ENCODE measurements at regions not wholly inside any gene's neighbourhood (a gene's known extent, or its start where the extent isn't known, plus 50 kb on each side); places are given as distances from the start of the nearest gene placed in this dataset.

DNA sequence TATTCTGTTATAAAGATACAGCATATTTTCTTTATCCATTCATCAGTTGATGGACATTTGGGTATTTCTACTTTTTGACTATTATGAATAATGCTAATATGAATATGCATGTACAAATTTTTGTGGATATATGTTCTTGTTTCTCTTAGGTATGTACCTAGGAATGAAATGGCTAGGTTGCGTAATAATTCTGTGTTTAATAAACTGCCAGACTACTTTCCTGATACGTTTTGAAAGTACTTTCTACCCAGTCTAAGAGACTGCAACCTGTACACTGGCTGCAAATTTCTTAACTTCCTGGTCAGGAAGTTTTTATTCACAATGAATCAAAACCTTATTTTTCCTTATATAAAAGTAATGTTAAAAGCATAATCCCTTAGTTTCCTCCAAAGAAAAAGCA is 93.9 kb upstream of the STARD4 start:
- H3K4me1 ChIP-seq (ENCODE audit: insufficient read depth, insufficient read length), result no peaks in the 10 kb centered on the region
- no peaks in the 10 kb centered on the region for H3K9me3 ChIP-seq (ENCODE audit: insufficient read depth, low read length)
- H3K36me3 ChIP-seq (ENCODE audit: insufficient read depth, insufficient read length, low read length), result no peaks in the 10 kb centered on the region
- H3K27me3 ChIP-seq (ENCODE audit: insufficient read depth, insufficient read length), result no peaks in the 10 kb centered on the region
- DNase-seq (ENCODE audit: low read depth, low spot score), result no peak
- TF ChIP-seq ZNF274 (IDR thresholded peaks at IDR 0.05; ENCODE audit: low read depth, low read length) (no peak), SUZ12 (IDR thresholded peaks at IDR 0.05; ENCODE audit: extremely low read depth, insufficient read depth, insufficient read length) (no peak), YY1 (IDR thresholded peaks at IDR 0.05; ENCODE audit: insufficient read depth, insufficient read length) (no peak)
- no peak overlapping the region for H3K4me3 ChIP-seq (ENCODE audit: insufficient read length, low read depth)
- H3K9ac ChIP-seq (ENCODE audit: insufficient read length, low read depth), result no peak overlapping the region

DNA sequence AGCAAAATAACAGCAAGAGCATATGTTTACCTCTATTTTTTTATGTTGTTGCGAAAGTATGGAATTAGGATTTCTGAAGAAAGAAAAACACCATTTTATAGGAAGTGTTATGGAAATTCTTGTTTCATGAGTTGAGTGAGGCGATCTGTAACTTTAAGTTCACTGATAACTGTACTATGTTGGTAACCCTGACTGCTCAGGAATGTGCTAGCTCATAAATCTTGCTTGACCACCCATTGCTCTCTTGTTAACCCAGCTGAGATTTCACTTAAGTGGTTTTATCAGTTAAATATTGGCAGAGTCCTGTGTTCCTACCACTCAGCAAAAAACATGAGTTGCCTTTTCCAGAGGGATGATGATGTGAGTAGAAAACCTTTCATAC is 91.1 kb upstream of the STARD4 start:
- TF ChIP-seq SUZ12 (IDR thresholded peaks at IDR 0.05; ENCODE audit: extremely low read depth, insufficient read depth, insufficient read length) (no peak), ZNF274 (IDR thresholded peaks at IDR 0.05; ENCODE audit: low read depth, low read length) (no peak), YY1 (IDR thresholded peaks at IDR 0.05; ENCODE audit: insufficient read depth, insufficient read length) (no peak)
- Histone ChIP-seq H3K9me3 (ENCODE audit: insufficient read depth, low read length) (no peaks in the 10 kb centered on the region), H3K4me1 (ENCODE audit: insufficient read depth, insufficient read length) (no peaks in the 10 kb centered on the region), H3K9ac (ENCODE audit: insufficient read length, low read depth) (no peak overlapping the region), H3K36me3 (ENCODE audit: insufficient read depth, insufficient read length, low read length) (no peaks in the 10 kb centered on the region), H3K4me3 (ENCODE audit: insufficient read length, low read depth) (no peak overlapping the region), H3K27me3 (ENCODE audit: insufficient read depth, insufficient read length) (no peaks in the 10 kb centered on the region)
- DNase-seq (ENCODE audit: low read depth, low spot score), result no peak

- DNase-seq (ENCODE audit: low read depth, low spot score), result no peak
- Histone ChIP-seq H3K9ac (ENCODE audit: insufficient read length, low read depth) (no peak overlapping the region), H3K4me3 (ENCODE audit: insufficient read length, low read depth) (no peak overlapping the region), H3K9me3 (ENCODE audit: insufficient read depth, low read length) (no peaks in the 10 kb centered on the region), H3K27me3 (ENCODE audit: insufficient read depth, insufficient read length) (no peaks in the 10 kb centered on the region), H3K36me3 (ENCODE audit: insufficient read depth, insufficient read length, low read length) (no peaks in the 10 kb centered on the region), H3K4me1 (ENCODE audit: insufficient read depth, insufficient read length) (no peaks in the 10 kb centered on the region)
- TF ChIP-seq SUZ12 (IDR thresholded peaks at IDR 0.05; ENCODE audit: extremely low read depth, insufficient read depth, insufficient read length) (no peak), ZNF274 (IDR thresholded peaks at IDR 0.05; ENCODE audit: low read depth, low read length) (no peak), YY1 (IDR thresholded peaks at IDR 0.05; ENCODE audit: insufficient read depth, insufficient read length) (no peak)
Observed at GRCh38 chr5:111602817-111603445, 90.6 kb upstream of the STARD4 start.

DNA sequence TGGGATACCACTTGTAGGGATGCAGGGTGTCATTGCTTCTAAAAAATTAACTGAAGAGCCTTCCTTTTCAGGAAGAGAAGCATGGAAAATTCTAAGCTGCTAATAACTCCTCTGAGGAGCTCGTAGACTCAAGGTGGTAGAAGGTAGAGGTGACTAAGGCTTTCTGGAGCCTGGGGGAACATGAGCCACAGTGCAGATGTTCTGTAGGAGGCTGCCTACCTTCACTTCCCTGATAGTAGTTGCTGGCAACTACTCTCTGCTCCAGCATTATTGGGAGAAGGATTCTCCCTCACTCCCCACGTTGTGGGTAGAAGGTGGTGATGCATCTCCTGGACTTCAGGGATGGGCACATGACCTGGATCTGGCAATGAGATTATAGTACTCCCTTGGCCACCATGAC is 86.7 kb upstream of the STARD4 start:
- Histone ChIP-seq H3K27me3 (ENCODE audit: insufficient read depth, insufficient read length) (no peaks in the 10 kb centered on the region), H3K4me3 (ENCODE audit: insufficient read length, low read depth) (no peak overlapping the region), H3K4me1 (ENCODE audit: insufficient read depth, insufficient read length) (no peaks in the 10 kb centered on the region), H3K9me3 (ENCODE audit: insufficient read depth, low read length) (no peaks in the 10 kb centered on the region; the same call in 1 of the 2 replicates), H3K9ac (ENCODE audit: insufficient read length, low read depth) (no peak overlapping the region), H3K36me3 (ENCODE audit: insufficient read depth, insufficient read length, low read length) (no peaks in the 10 kb centered on the region)
- no peak for DNase-seq (ENCODE audit: low read depth, low spot score)
- TF ChIP-seq ZNF274 (IDR thresholded peaks at IDR 0.05; ENCODE audit: low read depth, low read length) (no peak), SUZ12 (IDR thresholded peaks at IDR 0.05; ENCODE audit: extremely low read depth, insufficient read depth, insufficient read length) (no peak), YY1 (IDR thresholded peaks at IDR 0.05; ENCODE audit: insufficient read depth, insufficient read length) (no peak)

GRCh38 chr5:111597491-111597890 is 85.2 kb upstream of the STARD4 start:
- Histone ChIP-seq H3K9me3 (ENCODE audit: insufficient read depth, low read length) (no peaks in the 10 kb centered on the region; the same call in 1 of the 2 replicates), H3K36me3 (ENCODE audit: insufficient read depth, insufficient read length, low read length) (no peaks in the 10 kb centered on the region), H3K4me1 (ENCODE audit: insufficient read depth, insufficient read length) (no peaks in the 10 kb centered on the region), H3K4me3 (ENCODE audit: insufficient read length, low read depth) (no peak overlapping the region), H3K9ac (ENCODE audit: insufficient read length, low read depth) (no peak overlapping the region), H3K27me3 (ENCODE audit: insufficient read depth, insufficient read length) (no peaks in the 10 kb centered on the region)
- TF ChIP-seq YY1 (IDR thresholded peaks at IDR 0.05; ENCODE audit: insufficient read depth, insufficient read length), result no peak
- TF ChIP-seq SUZ12 (IDR thresholded peaks at IDR 0.05; ENCODE audit: extremely low read depth, insufficient read depth, insufficient read length), result no peak
- TF ChIP-seq ZNF274 (IDR thresholded peaks at IDR 0.05; ENCODE audit: low read depth, low read length), result no peak
- DNase-seq (ENCODE audit: low read depth, low spot score), result no peak

DNA sequence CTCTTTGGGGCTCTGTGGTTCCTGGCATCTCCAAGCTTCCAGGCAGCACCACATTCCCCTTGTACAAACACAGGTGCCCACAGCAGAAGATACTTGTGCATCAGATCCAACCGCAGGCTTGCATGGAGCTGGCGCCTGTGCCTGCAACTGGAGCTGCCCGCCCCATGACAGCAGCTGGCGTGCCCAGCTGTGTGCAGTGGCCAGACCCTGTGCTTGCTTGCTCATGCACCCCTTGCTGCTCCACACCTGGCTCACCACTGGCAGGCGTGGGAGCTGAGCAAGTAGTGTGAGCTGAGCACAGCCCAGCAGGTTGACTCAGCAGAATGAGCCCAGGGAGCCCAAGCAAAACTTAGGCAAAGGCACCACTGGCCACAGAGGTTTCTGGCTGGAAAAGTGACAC is 84.4 kb upstream of the STARD4 start:
- no peaks in the 10 kb centered on the region for H3K4me1 ChIP-seq (ENCODE audit: insufficient read depth, insufficient read length)
- H3K9ac ChIP-seq (ENCODE audit: insufficient read length, low read depth), result no peak overlapping the region
- no peak overlapping the region for H3K4me3 ChIP-seq (ENCODE audit: insufficient read length, low read depth)
- no peaks in the 10 kb centered on the region; the same call in 1 of the 2 replicates for H3K9me3 ChIP-seq (ENCODE audit: insufficient read depth, low read length)
- no peak for DNase-seq (ENCODE audit: low read depth, low spot score)
- no peaks in the 10 kb centered on the region for H3K27me3 ChIP-seq (ENCODE audit: insufficient read depth, insufficient read length)
- no peaks in the 10 kb centered on the region for H3K36me3 ChIP-seq (ENCODE audit: insufficient read depth, insufficient read length, low read length)
- TF ChIP-seq SUZ12 (IDR thresholded peaks at IDR 0.05; ENCODE audit: extremely low read depth, insufficient read depth, insufficient read length) (no peak), YY1 (IDR thresholded peaks at IDR 0.05; ENCODE audit: insufficient read depth, insufficient read length) (no peak), ZNF274 (IDR thresholded peaks at IDR 0.05; ENCODE audit: low read depth, low read length) (no peak)

- no peaks in the 10 kb centered on the region for H3K27me3 ChIP-seq (ENCODE audit: insufficient read depth, insufficient read length)
- no peak overlapping the region for H3K9ac ChIP-seq (ENCODE audit: insufficient read length, low read depth)
- no peaks in the 10 kb centered on the region for H3K4me1 ChIP-seq (ENCODE audit: insufficient read depth, insufficient read length)
- no peaks in the 10 kb centered on the region for H3K36me3 ChIP-seq (ENCODE audit: insufficient read depth, insufficient read length, low read length)
- H3K9me3 ChIP-seq (ENCODE audit: insufficient read depth, low read length), result no peaks in the 10 kb centered on the region; the same call in 1 of the 2 replicates
- DNase-seq (ENCODE audit: low read depth, low spot score), result no peak
- TF ChIP-seq YY1 (IDR thresholded peaks at IDR 0.05; ENCODE audit: insufficient read depth, insufficient read length), result no peak
- TF ChIP-seq ZNF274 (IDR thresholded peaks at IDR 0.05; ENCODE audit: low read depth, low read length), result no peak
- TF ChIP-seq SUZ12 (IDR thresholded peaks at IDR 0.05; ENCODE audit: extremely low read depth, insufficient read depth, insufficient read length), result no peak
- no peak overlapping the region for H3K4me3 ChIP-seq (ENCODE audit: insufficient read length, low read depth)
Observed at GRCh38 chr5:111595425-111595824, 83.1 kb upstream of the STARD4 start.

Data from NT2/D1 (cell line).